ENCODE measurements at regions not wholly inside any gene's neighbourhood (a gene's known extent, or its start where the extent isn't known, plus 50 kb on each side); places are given as distances from the start of the nearest gene placed in this dataset.

- TF ChIP-seq YY1 (IDR thresholded peaks at IDR 0.05; ENCODE audit: insufficient read depth, insufficient read length) (no peak), ZNF274 (IDR thresholded peaks at IDR 0.05; ENCODE audit: low read depth, low read length) (no peak), SUZ12 (IDR thresholded peaks at IDR 0.05; ENCODE audit: extremely low read depth, insufficient read depth, insufficient read length) (no peak)
Measured at GRCh38 chr20:6269168-6269873, 146.5 kb upstream of the FERMT1 start.

Data from NT2/D1 (cell line).